ENCODE measurements at regions not wholly inside any gene's neighbourhood (a gene's known extent, or its start where the extent isn't known, plus 50 kb on each side); places are given as distances from the start of the nearest gene placed in this dataset.

- TF ChIP-seq SIN3A (conservative IDR thresholded peaks at IDR 0.05 in 1 of 2, IDR thresholded peaks at IDR 0.05 in 1 of 2; ENCODE audit: low read depth in 1 of 2, low read length in 2 of 2) = no peak
Observed at GRCh38 chr4:164540987-164541386, 212.9 kb upstream of the SMIM31 start (continued).

Data from H1 (cell line).